ENCODE measurements at regions not wholly inside any gene's neighbourhood (a gene's known extent, or its start where the extent isn't known, plus 50 kb on each side); places are given as distances from the start of the nearest gene placed in this dataset.

DNA sequence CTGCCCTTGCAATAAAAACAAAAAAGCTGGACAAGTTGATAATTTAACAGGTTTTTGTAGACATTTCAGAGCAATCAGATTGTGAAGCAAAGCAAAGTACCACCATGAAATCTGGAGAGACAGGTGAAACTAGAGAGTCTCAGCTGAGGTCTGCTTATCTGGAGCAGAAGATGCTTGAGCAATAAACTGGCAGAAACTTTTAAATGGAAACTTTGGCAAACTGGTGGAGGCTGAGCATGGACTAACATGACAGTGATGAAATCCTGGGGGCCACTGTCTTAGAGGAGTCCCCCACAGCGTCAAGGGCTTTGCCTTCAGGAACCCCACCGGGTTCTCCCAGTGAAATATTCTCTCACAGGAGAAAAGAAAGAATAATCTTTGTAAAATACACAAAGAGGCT, 416.3 kb upstream of the B3GALT2 start:
- DNase-seq (no peak), ATAC-seq (no peak)
- no peak overlapping the region for H3K4me3 ChIP-seq
- no peaks in the 10 kb centered on the region for H3K27me3 ChIP-seq (ENCODE audit: low read depth)
- intact Hi-C loops (cut with DNase I), result no loop called here
- H3K4me1 ChIP-seq, result no peaks in the 10 kb centered on the region
- H3K27ac ChIP-seq, result no peak overlapping the region
- TF ChIP-seq, protein P1, sequence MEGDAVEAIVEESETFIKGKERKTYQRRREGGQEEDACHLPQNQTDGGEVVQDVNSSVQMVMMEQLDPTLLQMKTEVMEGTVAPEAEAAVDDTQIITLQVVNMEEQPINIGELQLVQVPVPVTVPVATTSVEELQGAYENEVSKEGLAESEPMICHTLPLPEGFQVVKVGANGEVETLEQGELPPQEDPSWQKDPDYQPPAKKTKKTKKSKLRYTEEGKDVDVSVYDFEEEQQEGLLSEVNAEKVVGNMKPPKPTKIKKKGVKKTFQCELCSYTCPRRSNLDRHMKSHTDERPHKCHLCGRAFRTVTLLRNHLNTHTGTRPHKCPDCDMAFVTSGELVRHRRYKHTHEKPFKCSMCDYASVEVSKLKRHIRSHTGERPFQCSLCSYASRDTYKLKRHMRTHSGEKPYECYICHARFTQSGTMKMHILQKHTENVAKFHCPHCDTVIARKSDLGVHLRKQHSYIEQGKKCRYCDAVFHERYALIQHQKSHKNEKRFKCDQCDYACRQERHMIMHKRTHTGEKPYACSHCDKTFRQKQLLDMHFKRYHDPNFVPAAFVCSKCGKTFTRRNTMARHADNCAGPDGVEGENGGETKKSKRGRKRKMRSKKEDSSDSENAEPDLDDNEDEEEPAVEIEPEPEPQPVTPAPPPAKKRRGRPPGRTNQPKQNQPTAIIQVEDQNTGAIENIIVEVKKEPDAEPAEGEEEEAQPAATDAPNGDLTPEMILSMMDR (IDR thresholded peaks at IDR 0.05), result no peak
- no peaks in the 10 kb centered on the region for H3K36me3 ChIP-seq
- H3K9me3 ChIP-seq, result no peaks in the 10 kb centered on the region

DNA sequence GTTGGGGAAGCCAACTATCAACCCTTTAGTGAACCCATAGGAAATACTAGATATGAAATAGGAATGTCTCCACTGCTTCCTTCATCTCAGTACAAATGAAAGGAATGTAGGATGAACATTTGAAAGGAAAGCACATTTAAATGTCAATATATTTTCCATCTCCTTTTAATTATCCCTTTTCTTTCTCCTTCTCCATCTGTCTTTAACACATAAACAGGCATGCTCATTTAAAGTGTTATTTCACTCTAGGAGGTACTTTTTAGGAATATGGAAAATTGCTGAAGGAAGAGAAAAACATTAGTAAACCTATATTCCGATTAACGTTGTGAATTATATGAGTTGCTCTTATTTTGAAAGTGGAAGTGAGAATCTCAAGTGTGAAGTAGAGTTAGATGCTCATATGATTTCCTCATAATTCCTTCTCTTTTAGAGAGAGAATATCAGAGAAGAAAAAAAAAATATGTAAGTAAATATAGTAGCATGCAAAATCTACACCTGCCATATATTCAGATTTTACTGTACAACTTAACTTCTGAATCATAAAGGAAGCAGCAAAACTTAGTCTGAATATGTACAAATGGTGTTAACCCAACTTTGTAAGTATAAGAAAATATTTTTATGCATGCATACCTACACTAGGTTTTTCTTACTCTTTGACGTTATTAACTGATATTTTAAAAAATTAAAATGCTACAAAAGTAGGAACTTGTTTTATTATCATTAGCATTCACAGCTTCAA, 406.9 kb upstream of the B3GALT2 start:
- ATAC-seq (no peak), DNase-seq (no peak)
- H3K4me3 ChIP-seq, result no peak overlapping the region
- H3K27ac ChIP-seq, result no peak overlapping the region
- peaks cover 10% of the 10 kb centered on the region for H3K4me1 ChIP-seq
- H3K9me3 ChIP-seq, result no peaks in the 10 kb centered on the region
- TF ChIP-seq, protein P1 (IDR thresholded peaks at IDR 0.05), result no peak
- H3K36me3 ChIP-seq, result no peaks in the 10 kb centered on the region
- no peaks in the 10 kb centered on the region for H3K27me3 ChIP-seq (ENCODE audit: low read depth)
- intact Hi-C loops (cut with DNase I), result no loop called here

DNA sequence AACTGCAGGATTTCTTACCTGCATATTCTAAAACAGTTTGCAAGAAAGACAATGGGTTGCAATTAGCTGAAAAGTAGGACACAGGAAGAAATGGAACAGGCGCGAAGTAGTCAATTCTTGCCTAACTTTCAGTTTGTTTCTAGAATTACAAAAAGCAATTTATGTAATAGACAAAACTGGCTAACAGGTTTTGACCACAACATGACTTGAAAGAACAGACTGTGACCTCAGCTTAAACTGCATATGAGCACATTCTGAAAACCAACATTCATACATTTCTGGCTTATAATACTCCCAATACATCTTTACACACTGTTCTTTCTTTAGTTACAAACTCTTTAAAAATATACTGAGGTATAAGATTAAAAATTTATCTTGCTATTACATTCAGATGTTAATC, 405.9 kb upstream of the B3GALT2 start:
- DNase-seq (no peak), ATAC-seq (peak in 1 of 2 donors; percentile 59)
- intact Hi-C loops (cut with DNase I), result no loop called here
- no peak overlapping the region for H3K4me3 ChIP-seq
- H3K27me3 ChIP-seq (ENCODE audit: low read depth), result no peaks in the 10 kb centered on the region
- no peaks in the 10 kb centered on the region for H3K9me3 ChIP-seq
- H3K36me3 ChIP-seq, result no peaks in the 10 kb centered on the region
- TF ChIP-seq, protein P1 (IDR thresholded peaks at IDR 0.05), result no peak
- peaks cover 10% of the 10 kb centered on the region for H3K4me1 ChIP-seq
- H3K27ac ChIP-seq, result no peak overlapping the region

DNA sequence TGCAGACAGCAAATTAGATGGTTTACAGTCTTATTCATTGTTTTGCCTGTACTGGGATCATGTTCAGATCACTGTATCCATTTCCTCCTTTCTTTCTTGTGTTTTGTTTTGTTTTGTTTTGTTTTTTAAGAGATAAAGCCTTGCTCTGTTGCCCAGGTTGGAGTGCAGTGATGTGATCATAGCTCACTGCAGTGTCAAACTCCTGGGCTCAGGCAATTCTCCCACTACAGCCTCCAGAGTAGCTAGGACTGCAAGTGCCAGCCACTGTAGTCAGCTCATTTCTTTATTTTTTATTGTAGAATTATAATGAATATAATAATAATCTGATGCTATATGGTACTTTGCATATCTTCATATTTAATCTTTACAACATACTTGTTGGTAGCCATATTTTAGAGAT, 403.7 kb upstream of the B3GALT2 start:
- ATAC-seq, result no peak

DNA sequence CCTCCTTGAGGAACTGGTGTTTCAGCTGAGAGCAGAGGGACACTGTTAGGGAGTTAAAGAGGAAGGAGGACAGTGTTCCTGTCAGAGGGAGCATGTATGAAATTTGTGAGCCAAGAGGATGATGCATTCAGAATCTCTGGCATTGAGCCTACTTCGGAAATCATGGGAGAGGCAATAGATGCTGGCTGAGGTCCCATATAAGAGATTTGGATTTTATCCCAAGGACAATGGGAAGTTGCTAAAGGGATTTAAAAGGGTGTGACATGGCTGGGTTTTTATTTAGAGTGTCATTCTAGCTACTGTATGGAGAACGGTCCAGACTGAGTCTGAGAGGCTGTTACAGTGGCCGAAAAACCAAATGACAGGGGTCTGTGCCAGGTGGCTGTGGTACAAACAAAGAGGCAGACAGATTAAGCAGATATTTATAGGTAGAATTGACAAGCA, 403.2 kb upstream of the B3GALT2 start:
- ATAC-seq (no peak), DNase-seq (no peak)
- no peaks in the 10 kb centered on the region for H3K27me3 ChIP-seq (ENCODE audit: low read depth)
- no peak overlapping the region for H3K4me3 ChIP-seq
- H3K27ac ChIP-seq, result no peak overlapping the region
- intact Hi-C loops (cut with DNase I), result no loop called here
- TF ChIP-seq, protein P1 (IDR thresholded peaks at IDR 0.05), result no peak
- no peaks in the 10 kb centered on the region for H3K36me3 ChIP-seq
- H3K4me1 ChIP-seq, result peaks cover 10% of the 10 kb centered on the region
- no peaks in the 10 kb centered on the region for H3K9me3 ChIP-seq

More for the DNA sequence above, 403.7 kb upstream of the B3GALT2 start:
- peaks cover 10% of the 10 kb centered on the region for H3K4me1 ChIP-seq
- intact Hi-C loops (cut with DNase I), result no loop called here
- H3K36me3 ChIP-seq, result no peaks in the 10 kb centered on the region
- DNase-seq, result no peak
- TF ChIP-seq, protein P1 (IDR thresholded peaks at IDR 0.05), result no peak
- no peaks in the 10 kb centered on the region for H3K27me3 ChIP-seq (ENCODE audit: low read depth)
- no peak overlapping the region for H3K4me3 ChIP-seq
- H3K9me3 ChIP-seq, result no peaks in the 10 kb centered on the region
- H3K27ac ChIP-seq, result no peak overlapping the region
